ENCODE measurements at regions not wholly inside any gene's neighbourhood (a gene's known extent, or its start where the extent isn't known, plus 50 kb on each side); places are given as distances from the start of the nearest gene placed in this dataset.

- Histone ChIP-seq H3K27ac (ENCODE audit: low read depth, low read length) (no peak overlapping the region), H2AFZ (ENCODE audit: low read depth, low read length, severe bottlenecking) (no peak overlapping the region), H3K9me3 (ENCODE audit: insufficient read depth, low read length) (no peaks in the 10 kb centered on the region), H3K9me2 (replicated peaks; ENCODE audit: insufficient read depth, low read length) (no peaks in the 10 kb centered on the region), H4K20me1 (ENCODE audit: low read depth, low read length) (no peaks in the 10 kb centered on the region), H3K27me3 (ENCODE audit: low read length) (no peaks in the 10 kb centered on the region), H3K9ac (ENCODE audit: low read length) (no peak overlapping the region), H3F3A (ENCODE audit: insufficient read depth) (no peaks in the 10 kb centered on the region), H3K36me3 (ENCODE audit: low read length) (no peaks in the 10 kb centered on the region), H3K4me2 (ENCODE audit: low read depth, low read length, poor library complexity, severe bottlenecking) (no peak overlapping the region), H3K4me3 (ENCODE audit: insufficient read depth, low read length, poor library complexity, severe bottlenecking) (no peak overlapping the region), H3K79me2 (ENCODE audit: insufficient read depth, low read length) (no peaks in the 10 kb centered on the region)
- TF ChIP-seq CTCF (IDR thresholded peaks at IDR 0.05; ENCODE audit: insufficient read depth, low read length, poor library complexity, severe bottlenecking) (no peak), EZH2phosphoT487 (conservative IDR thresholded peaks at IDR 0.05; ENCODE audit: low read length) (no peak)
Observed at GRCh38 chr12:40172879-40173278, 51.9 kb upstream of the LRRK2 start.

DNA sequence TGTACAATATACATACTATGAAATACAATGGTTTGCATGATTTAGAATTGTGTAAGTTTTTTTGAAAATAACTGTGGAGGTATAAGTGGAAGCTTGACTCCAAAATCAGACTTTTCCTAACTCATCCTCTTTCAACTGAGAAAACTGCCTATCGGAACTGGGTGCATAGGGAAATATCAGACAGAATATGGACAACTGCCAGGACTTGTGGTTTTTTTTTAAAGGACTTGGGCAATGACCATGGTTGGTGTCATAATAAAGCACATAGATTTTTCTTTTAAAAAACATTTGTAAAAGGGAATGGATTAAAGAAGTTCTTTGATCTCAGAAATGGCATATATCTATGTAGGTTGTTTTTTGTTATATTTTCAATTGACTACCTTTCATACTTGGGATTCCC is 53.3 kb upstream of the LRRK2 start:
- no peak overlapping the region for H3K27ac ChIP-seq (ENCODE audit: low read depth, low read length)
- no peaks in the 10 kb centered on the region for H3K27me3 ChIP-seq (ENCODE audit: low read length)
- H3K4me3 ChIP-seq (ENCODE audit: insufficient read depth, low read length, poor library complexity, severe bottlenecking), result no peak overlapping the region
- no peaks in the 10 kb centered on the region for H4K20me1 ChIP-seq (ENCODE audit: low read depth, low read length)
- no peak overlapping the region for H2AFZ ChIP-seq (ENCODE audit: low read depth, low read length, severe bottlenecking)
- no peak overlapping the region for H3K9ac ChIP-seq (ENCODE audit: low read length)
- 0 out of 2 replicates have a peak, but pooled peaks cover 3% of the 10 kb centered on the region for H3K36me3 ChIP-seq (ENCODE audit: low read length)
- no peaks in the 10 kb centered on the region for H3K9me2 ChIP-seq (replicated peaks; ENCODE audit: insufficient read depth, low read length)
- no peaks in the 10 kb centered on the region for H3K79me2 ChIP-seq (ENCODE audit: insufficient read depth, low read length)
- no peaks in the 10 kb centered on the region; the same call in 1 of the 2 replicates for H3K9me3 ChIP-seq (ENCODE audit: insufficient read depth, low read length)
- no peak overlapping the region for H3K4me2 ChIP-seq (ENCODE audit: low read depth, low read length, poor library complexity, severe bottlenecking)
- TF ChIP-seq EZH2phosphoT487 (conservative IDR thresholded peaks at IDR 0.05; ENCODE audit: low read length) (no peak), CTCF (IDR thresholded peaks at IDR 0.05; ENCODE audit: insufficient read depth, low read length, poor library complexity, severe bottlenecking) (no peak)
- H3F3A ChIP-seq (ENCODE audit: insufficient read depth), result no peaks in the 10 kb centered on the region

GRCh38 chr12:40171066-40171465 is 53.7 kb upstream of the LRRK2 start:
- no peak overlapping the region for H2AFZ ChIP-seq (ENCODE audit: low read depth, low read length, severe bottlenecking)
- H3F3A ChIP-seq (ENCODE audit: insufficient read depth), result no peaks in the 10 kb centered on the region

More at GRCh38 chr12:40171066-40171465, 53.7 kb upstream of the LRRK2 start:
- no peak overlapping the region for H3K27ac ChIP-seq (ENCODE audit: low read depth, low read length)
- H3K9me2 ChIP-seq (replicated peaks; ENCODE audit: insufficient read depth, low read length), result no peaks in the 10 kb centered on the region
- no peak overlapping the region for H3K9ac ChIP-seq (ENCODE audit: low read length)
- H3K27me3 ChIP-seq (ENCODE audit: low read length), result no peaks in the 10 kb centered on the region
- no peak for TF ChIP-seq EZH2phosphoT487 (conservative IDR thresholded peaks at IDR 0.05; ENCODE audit: low read length)
- TF ChIP-seq CTCF (IDR thresholded peaks at IDR 0.05; ENCODE audit: insufficient read depth, low read length, poor library complexity, severe bottlenecking), result no peak
- H3K4me3 ChIP-seq (ENCODE audit: insufficient read depth, low read length, poor library complexity, severe bottlenecking), result no peak overlapping the region
- H3K9me3 ChIP-seq (ENCODE audit: insufficient read depth, low read length), result no peaks in the 10 kb centered on the region; the same call in 1 of the 2 replicates
- 0 out of 2 replicates have a peak, but pooled peaks cover 3% of the 10 kb centered on the region for H3K36me3 ChIP-seq (ENCODE audit: low read length)
- no peak overlapping the region for H3K4me2 ChIP-seq (ENCODE audit: low read depth, low read length, poor library complexity, severe bottlenecking)
- no peaks in the 10 kb centered on the region for H3K79me2 ChIP-seq (ENCODE audit: insufficient read depth, low read length)
- H4K20me1 ChIP-seq (ENCODE audit: low read depth, low read length), result no peaks in the 10 kb centered on the region

All from SU-DHL-6 (cell line).